ENCODE measurements at regions not wholly inside any gene's neighbourhood (a gene's known extent, or its start where the extent isn't known, plus 50 kb on each side); places are given as distances from the start of the nearest gene placed in this dataset.

DNA sequence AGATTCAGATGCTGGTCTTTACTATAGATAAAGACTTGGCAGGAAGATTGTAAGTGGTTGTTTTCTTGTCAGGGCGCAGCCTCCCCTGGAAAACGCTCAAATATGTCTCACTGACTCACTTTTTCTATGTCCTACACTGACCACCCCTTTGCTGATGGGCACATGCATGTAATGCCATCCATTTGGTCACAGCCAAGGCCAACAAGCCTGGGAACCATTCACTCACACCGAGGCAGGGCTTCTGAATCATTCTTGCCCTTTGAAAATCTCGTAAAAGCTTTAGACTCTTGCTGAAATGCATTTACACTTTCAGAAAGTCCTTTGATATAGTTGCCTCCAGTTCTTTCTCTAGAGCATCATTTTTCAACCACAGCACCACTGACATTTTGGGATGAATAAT is 249.4 kb downstream of the ACTL7B start:
- H3K4me1 ChIP-seq: no peaks in the 10 kb centered on the region
- DNase-seq (ENCODE audit: low spot score): no peak
- no peak overlapping the region for H3K4me3 ChIP-seq
- H3K27me3 ChIP-seq: no peaks in the 10 kb centered on the region
- no peaks in the 10 kb centered on the region for H3K36me3 ChIP-seq
- no peak overlapping the region for H3K27ac ChIP-seq
- TF ChIP-seq, protein P1, sequence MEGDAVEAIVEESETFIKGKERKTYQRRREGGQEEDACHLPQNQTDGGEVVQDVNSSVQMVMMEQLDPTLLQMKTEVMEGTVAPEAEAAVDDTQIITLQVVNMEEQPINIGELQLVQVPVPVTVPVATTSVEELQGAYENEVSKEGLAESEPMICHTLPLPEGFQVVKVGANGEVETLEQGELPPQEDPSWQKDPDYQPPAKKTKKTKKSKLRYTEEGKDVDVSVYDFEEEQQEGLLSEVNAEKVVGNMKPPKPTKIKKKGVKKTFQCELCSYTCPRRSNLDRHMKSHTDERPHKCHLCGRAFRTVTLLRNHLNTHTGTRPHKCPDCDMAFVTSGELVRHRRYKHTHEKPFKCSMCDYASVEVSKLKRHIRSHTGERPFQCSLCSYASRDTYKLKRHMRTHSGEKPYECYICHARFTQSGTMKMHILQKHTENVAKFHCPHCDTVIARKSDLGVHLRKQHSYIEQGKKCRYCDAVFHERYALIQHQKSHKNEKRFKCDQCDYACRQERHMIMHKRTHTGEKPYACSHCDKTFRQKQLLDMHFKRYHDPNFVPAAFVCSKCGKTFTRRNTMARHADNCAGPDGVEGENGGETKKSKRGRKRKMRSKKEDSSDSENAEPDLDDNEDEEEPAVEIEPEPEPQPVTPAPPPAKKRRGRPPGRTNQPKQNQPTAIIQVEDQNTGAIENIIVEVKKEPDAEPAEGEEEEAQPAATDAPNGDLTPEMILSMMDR (IDR thresholded peaks at IDR 0.05): no peak
- H3K9me3 ChIP-seq: no peaks in the 10 kb centered on the region

DNA sequence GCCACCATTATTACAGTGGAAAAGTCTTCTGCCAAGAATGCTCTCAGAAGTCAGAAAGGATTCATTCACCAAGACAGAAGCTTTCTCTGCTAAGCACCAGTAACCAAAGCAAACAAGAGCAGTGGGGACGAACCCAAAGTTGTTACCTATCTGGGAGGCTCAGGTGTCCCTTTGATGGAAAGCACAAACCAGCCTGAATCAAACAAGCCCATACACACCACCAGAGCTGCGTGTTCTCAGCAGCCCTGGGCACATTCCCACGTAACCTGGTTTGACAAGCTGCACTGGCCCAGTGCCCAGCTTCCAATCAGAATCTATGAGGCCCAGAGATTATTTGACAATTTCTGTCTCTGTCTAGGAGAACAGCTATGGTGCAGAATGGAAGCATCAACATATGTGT is 252.6 kb downstream of the ACTL7B start:
- H3K27ac ChIP-seq: no peak overlapping the region
- no peak for DNase-seq (ENCODE audit: low spot score)
- no peaks in the 10 kb centered on the region for H3K36me3 ChIP-seq
- no peak overlapping the region for H3K4me3 ChIP-seq
- H3K9me3 ChIP-seq: no peaks in the 10 kb centered on the region
- TF ChIP-seq, protein P1 (IDR thresholded peaks at IDR 0.05): no peak
- no peaks in the 10 kb centered on the region for H3K4me1 ChIP-seq
- no peaks in the 10 kb centered on the region for H3K27me3 ChIP-seq

DNA sequence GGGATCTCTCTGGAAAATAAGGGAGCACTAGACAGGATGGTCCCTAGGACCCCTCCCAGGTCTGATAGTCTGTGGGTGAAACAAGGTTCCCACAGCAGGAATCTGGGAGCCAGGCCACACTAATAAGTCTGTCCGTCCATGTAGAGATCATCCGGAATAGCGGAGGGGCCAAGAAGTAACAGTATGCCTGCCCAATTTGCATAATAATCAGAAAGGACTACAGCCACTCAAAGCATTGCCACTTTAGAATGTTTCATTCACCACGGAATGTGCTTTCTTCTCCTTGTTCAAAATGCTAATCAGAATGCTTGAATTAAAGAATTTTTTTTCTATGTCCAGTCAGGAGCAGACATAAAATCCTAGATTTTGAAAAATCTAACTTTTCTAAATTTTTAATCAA is 254.9 kb downstream of the ACTL7B start:
- Histone ChIP-seq H3K9me3 (no peaks in the 10 kb centered on the region), H3K36me3 (no peaks in the 10 kb centered on the region), H3K27ac (no peak overlapping the region), H3K27me3 (no peaks in the 10 kb centered on the region), H3K4me1 (no peaks in the 10 kb centered on the region), H3K4me3 (no peak overlapping the region)
- TF ChIP-seq, protein P1 (IDR thresholded peaks at IDR 0.05): no peak
- DNase-seq (ENCODE audit: low spot score): no peak

DNA sequence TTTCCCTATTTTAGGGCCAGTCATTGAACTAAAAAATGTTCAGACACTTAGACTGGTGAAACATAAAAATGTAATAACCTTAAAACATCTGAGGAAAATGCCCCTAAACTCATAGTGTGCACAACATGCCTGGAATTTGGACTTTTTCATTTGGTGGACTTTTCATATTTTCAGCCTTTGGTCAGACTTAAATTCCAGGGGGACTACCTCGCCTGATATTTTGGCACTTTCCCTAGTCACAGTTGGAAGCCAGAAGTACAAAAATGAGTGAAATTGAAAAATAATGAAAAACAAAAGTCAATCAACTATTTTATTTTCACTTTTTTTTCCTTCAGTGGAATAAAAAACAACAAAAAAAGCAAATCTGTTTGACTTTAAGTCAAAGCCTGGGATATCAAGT is 256.2 kb downstream of the ACTL7B start:
- no peak for DNase-seq (ENCODE audit: low spot score)
- Histone ChIP-seq H3K27ac (no peak overlapping the region), H3K4me1 (no peaks in the 10 kb centered on the region), H3K36me3 (no peaks in the 10 kb centered on the region), H3K9me3 (no peaks in the 10 kb centered on the region), H3K4me3 (no peak overlapping the region), H3K27me3 (no peaks in the 10 kb centered on the region)
- TF ChIP-seq, protein P1 (IDR thresholded peaks at IDR 0.05): no peak

DNA sequence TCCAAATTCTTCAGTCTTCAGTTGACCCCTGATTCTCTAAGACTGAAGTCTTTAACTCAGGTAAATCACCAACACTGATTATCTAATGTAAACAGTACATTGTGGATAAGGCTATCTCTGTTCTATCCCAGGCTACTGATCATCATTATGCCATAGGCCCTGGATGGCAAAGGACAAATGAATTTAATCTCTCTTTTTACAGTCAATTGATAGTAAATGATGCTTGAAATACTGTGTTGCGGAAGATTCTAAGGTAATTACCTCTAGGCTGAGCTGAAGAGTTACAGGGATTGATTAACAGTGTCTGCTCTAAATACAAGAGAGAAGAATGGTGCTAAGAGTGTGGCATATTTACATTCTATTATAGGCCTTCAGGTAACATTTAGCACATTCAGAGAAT is 264.7 kb downstream of the ACTL7B start:
- H3K36me3 ChIP-seq: no peaks in the 10 kb centered on the region
- H3K9me3 ChIP-seq: no peaks in the 10 kb centered on the region
- H3K4me1 ChIP-seq: no peaks in the 10 kb centered on the region
- no peaks in the 10 kb centered on the region for H3K27me3 ChIP-seq
- TF ChIP-seq, protein P1 (IDR thresholded peaks at IDR 0.05): no peak
- no peak for DNase-seq (ENCODE audit: low spot score)
- no peak overlapping the region for H3K27ac ChIP-seq
- no peak overlapping the region for H3K4me3 ChIP-seq

DNA sequence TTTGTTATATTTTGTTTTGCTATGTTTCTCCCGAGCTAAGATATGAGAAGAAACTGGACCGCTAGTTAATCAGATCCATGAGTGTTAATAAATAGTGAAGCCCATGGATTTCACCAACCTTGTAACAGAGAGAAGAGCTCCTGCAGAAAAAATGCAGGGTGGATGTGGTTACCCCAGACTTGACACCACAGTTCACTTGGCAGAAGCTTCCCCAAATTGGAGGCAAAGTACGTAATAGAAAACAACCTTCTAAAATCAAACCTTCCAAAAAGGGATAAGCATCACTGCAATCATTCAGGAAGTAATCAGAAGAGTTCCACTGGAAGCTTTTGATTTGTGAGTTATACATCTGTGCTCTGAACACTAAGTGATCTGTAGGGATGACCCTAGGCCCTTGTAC is 267.5 kb downstream of the ACTL7B start:
- no peak overlapping the region for H3K27ac ChIP-seq
- H3K4me3 ChIP-seq: no peak overlapping the region
- TF ChIP-seq, protein P1 (IDR thresholded peaks at IDR 0.05): no peak
- no peaks in the 10 kb centered on the region for H3K36me3 ChIP-seq
- H3K9me3 ChIP-seq: no peaks in the 10 kb centered on the region
- H3K4me1 ChIP-seq: no peaks in the 10 kb centered on the region
- H3K27me3 ChIP-seq: no peaks in the 10 kb centered on the region
- DNase-seq (ENCODE audit: low spot score): no peak
